ENCODE measurements at regions not wholly inside any gene's neighbourhood (a gene's known extent, or its start where the extent isn't known, plus 50 kb on each side); places are given as distances from the start of the nearest gene placed in this dataset.
"Not testable (repeated sequence)": the region's sequence is repeated elsewhere in the genome, so short reads cannot be mapped to it uniquely, and the experiment has no call there.

- H3K4me3 ChIP-seq (ENCODE audit: low read length) = no peak overlapping the region
- TF ChIP-seq, protein P1, sequence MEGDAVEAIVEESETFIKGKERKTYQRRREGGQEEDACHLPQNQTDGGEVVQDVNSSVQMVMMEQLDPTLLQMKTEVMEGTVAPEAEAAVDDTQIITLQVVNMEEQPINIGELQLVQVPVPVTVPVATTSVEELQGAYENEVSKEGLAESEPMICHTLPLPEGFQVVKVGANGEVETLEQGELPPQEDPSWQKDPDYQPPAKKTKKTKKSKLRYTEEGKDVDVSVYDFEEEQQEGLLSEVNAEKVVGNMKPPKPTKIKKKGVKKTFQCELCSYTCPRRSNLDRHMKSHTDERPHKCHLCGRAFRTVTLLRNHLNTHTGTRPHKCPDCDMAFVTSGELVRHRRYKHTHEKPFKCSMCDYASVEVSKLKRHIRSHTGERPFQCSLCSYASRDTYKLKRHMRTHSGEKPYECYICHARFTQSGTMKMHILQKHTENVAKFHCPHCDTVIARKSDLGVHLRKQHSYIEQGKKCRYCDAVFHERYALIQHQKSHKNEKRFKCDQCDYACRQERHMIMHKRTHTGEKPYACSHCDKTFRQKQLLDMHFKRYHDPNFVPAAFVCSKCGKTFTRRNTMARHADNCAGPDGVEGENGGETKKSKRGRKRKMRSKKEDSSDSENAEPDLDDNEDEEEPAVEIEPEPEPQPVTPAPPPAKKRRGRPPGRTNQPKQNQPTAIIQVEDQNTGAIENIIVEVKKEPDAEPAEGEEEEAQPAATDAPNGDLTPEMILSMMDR (IDR thresholded peaks at IDR 0.05; ENCODE audit: insufficient read depth, low read depth, low read length, missing control alignments) = no peak
- DNase-seq (ENCODE audit: low read depth) = no peak
Measured at GRCh38 chr12:88866881-88867280, 286.6 kb upstream of the KITLG start.

DNA sequence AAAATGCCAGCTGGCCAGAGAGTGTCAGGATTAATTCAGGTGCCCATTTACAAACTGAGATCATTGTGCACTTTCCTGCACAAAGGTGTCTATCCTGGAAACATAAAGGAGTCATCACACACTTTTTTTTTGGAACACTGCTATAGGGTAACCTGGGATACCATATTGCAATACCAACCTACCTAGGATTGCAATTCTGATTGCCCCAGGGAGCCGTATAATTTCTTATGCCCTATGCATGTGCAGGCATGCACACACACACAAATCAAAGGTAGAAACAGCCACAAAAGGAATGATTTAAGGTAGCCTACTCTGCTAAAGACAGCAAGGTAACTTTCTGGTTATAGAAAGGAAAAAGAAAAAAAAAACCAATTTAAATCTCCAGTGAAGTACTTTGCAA lies 285.3 kb upstream of the KITLG start:
- DNase-seq (ENCODE audit: low read depth) = peak; percentile 88
- H3K4me3 ChIP-seq (ENCODE audit: low read length) = no peak overlapping the region
- TF ChIP-seq, protein P1 (IDR thresholded peaks at IDR 0.05; ENCODE audit: insufficient read depth, low read depth, low read length, missing control alignments) = no peak

GRCh38 chr12:88860851-88861250 lies 280.6 kb upstream of the KITLG start:
- no peak overlapping the region for H3K4me3 ChIP-seq (ENCODE audit: low read length)
- no peak for DNase-seq (ENCODE audit: low read depth)
- TF ChIP-seq, protein P1 (IDR thresholded peaks at IDR 0.05; ENCODE audit: insufficient read depth, low read depth, low read length, missing control alignments) = no peak

DNA sequence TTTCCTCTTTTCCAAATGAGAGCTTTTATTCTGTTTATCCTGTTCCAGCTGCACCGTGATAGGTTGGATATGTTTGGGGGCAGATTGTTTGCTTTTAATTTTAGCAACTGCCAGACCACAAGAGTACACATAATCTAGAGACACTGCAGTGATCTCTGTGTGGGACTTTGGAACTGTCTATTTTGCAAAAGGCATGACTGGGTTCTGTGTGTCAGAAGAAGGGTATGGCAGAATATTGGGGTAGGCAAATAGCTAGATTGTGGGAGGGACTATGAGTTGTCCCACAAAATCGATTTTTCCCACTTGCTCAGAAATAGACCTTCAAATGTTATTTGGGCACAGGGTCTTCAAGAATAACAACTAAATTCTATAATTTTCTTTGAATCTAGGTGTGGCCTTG lies 275.9 kb upstream of the KITLG start:
- TF ChIP-seq, protein P1 (IDR thresholded peaks at IDR 0.05; ENCODE audit: insufficient read depth, low read depth, low read length, missing control alignments) = no peak
- no peak for DNase-seq (ENCODE audit: low read depth)
- no peak overlapping the region for H3K4me3 ChIP-seq (ENCODE audit: low read length)

DNA sequence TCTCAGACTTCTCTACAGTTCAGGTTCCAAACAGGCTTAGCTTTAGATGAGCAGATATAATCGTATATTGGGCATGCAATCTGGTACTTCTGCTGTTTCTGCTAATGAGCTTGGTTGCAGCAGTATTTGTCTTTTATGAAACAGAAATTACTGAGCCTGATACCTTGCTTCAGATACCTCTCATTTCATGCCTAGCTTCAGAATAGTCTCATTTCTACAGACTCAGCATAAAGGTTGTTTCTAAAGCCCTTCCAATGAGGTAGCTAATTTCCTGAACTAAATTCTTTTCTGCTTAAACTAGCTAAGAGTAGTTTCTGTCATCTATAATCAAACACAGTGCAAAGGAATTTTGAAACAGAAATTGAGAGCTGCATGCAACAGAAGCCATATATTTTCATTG lies 275.0 kb upstream of the KITLG start:
- no peak overlapping the region for H3K4me3 ChIP-seq (ENCODE audit: low read length)
- TF ChIP-seq, protein P1 (IDR thresholded peaks at IDR 0.05; ENCODE audit: insufficient read depth, low read depth, low read length, missing control alignments) = no peak
- DNase-seq (ENCODE audit: low read depth) = no peak

DNA sequence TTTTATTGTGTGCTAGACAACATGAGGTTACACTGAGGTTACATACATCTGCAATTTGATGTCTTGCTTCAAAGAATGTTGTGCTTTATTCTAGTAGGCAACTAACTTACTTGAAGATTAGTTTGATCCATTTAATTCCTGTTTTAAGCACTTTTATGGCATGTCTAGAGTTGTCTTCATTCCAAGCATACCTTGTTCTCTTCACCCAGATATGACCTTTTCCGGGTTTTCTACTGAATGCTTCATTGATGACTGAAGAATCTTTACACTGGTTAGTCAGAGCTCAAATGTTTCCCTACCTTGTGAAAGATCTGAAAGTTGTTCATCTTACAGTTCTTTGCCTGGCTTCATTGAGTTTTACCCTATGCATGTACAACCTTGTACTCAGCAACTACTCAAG lies 274.0 kb upstream of the KITLG start:
- no peak overlapping the region for H3K4me3 ChIP-seq (ENCODE audit: low read length)
- TF ChIP-seq, protein P1 (IDR thresholded peaks at IDR 0.05; ENCODE audit: insufficient read depth, low read depth, low read length, missing control alignments) = no peak
- peak; percentile 92 for DNase-seq (ENCODE audit: low read depth)

DNA sequence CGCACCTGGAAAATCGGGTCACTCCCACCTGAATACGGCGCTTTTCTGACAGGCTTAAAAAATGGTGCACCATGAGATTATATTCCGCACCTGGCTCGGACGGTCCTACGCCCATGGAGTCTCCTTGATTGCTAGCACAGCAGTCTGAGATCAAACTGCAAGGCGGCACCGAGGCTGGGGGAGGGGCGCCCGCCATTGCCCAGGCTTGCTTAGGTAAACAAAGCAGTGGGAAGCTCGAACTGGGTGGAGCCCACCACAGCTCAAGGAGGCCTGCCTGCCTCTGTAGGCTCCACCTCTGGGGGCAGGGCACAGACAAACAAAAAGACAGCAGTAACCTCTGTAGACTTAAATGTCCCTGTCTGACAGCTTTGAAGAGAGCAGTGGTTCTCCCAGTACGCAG lies 267.0 kb upstream of the KITLG start:
- not testable (repeated sequence) for H3K4me3 ChIP-seq (ENCODE audit: low read length); DNase-seq (ENCODE audit: low read depth)

DNA sequence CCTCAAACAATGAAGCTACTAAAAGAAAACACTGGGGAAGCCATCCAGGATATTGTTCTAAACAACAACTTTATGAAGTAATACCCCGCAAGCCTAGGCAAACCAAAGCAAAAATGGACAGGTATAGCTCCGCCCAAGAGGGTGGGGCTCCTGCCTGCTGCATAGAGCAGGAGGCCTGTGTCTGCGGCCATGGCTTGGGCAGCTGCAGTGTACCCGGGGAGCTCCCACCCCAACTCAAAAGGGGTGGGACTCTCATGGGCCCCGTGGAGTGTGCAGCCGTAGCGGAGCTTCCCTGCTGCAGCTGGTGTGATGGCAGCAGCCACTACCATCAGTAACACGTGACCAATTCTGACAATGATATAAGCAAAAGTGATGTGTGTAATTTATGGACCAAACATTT lies 264.2 kb upstream of the KITLG start:
- DNase-seq (ENCODE audit: low read depth) = no peak
- TF ChIP-seq, protein P1 (IDR thresholded peaks at IDR 0.05; ENCODE audit: insufficient read depth, low read depth, low read length, missing control alignments) = no peak
- no peak overlapping the region for H3K4me3 ChIP-seq (ENCODE audit: low read length)

All from epithelial cell of esophagus (primary cell).